ENCODE measurements at regions not wholly inside any gene's neighbourhood (a gene's known extent, or its start where the extent isn't known, plus 50 kb on each side); places are given as distances from the start of the nearest gene placed in this dataset.
"Not testable (repeated sequence)": the region's sequence is repeated elsewhere in the genome, so short reads cannot be mapped to it uniquely, and the experiment has no call there.

DNA sequence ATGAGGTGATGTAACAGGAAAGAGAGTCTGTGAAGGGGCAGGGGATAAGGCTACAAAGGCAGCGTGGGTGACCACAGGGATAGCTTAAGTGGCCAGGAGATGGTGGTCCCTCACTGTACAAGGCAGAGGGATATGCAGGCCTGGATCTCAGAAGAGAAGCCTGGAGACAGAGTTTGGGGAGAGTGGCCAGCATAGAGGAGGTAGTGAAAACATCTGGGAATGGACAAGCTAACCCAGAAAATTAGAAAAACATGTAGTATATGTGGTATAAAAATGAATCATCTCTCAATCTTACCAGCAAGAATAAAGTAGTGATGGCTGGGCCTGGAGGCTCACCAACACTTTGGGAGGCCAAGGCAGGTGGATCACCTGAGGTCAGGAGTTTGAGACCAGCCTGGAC lies 349.2 kb upstream of the KLF4 start:
- TF ChIP-seq, protein P1, sequence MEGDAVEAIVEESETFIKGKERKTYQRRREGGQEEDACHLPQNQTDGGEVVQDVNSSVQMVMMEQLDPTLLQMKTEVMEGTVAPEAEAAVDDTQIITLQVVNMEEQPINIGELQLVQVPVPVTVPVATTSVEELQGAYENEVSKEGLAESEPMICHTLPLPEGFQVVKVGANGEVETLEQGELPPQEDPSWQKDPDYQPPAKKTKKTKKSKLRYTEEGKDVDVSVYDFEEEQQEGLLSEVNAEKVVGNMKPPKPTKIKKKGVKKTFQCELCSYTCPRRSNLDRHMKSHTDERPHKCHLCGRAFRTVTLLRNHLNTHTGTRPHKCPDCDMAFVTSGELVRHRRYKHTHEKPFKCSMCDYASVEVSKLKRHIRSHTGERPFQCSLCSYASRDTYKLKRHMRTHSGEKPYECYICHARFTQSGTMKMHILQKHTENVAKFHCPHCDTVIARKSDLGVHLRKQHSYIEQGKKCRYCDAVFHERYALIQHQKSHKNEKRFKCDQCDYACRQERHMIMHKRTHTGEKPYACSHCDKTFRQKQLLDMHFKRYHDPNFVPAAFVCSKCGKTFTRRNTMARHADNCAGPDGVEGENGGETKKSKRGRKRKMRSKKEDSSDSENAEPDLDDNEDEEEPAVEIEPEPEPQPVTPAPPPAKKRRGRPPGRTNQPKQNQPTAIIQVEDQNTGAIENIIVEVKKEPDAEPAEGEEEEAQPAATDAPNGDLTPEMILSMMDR (conservative IDR thresholded peaks at IDR 0.05; ENCODE audit: low read depth): no peak
- CTCF ChIA-PET: interaction anchor here (0.6 kb wide), 2 partner anchors 403 to 886 kb away, joined by 3 read pairs; no protein-coding TSS in a partner anchor
- no peak for DNase-seq (ENCODE audit: low spot score)
- POLR2A ChIA-PET (ENCODE audit: low non-redundant PET): no interaction called here
- no peak overlapping the region for H3K27ac ChIP-seq

DNA sequence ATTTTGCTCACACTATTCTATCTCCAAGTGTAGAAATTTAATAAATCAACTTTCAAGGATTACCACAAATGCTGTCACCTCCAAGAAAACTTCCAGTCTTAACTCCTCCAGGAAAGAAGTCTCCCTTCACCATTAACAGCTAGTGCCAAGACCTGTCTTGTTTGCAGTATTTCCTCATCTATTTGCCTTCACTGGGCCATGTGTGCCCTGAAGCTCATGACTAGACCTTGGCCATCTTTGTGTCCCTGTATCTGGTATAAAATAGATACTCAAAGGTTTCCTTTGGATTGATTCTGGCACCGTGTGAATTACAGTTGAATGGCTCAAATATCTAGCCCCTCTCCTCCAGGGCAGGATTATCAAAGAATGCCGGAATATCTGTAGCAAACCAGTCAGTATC lies 346.7 kb upstream of the KLF4 start:
- CTCF ChIA-PET: interaction anchor here (0.8 kb wide), 1 partner anchor 10 kb away, joined by 8 read pairs; no protein-coding TSS in a partner anchor
- no peak for DNase-seq (ENCODE audit: low spot score)
- POLR2A ChIA-PET (ENCODE audit: low non-redundant PET): no interaction called here
- TF ChIP-seq, protein P1 (conservative IDR thresholded peaks at IDR 0.05; ENCODE audit: low read depth): no peak
- H3K27ac ChIP-seq: no peak overlapping the region

DNA sequence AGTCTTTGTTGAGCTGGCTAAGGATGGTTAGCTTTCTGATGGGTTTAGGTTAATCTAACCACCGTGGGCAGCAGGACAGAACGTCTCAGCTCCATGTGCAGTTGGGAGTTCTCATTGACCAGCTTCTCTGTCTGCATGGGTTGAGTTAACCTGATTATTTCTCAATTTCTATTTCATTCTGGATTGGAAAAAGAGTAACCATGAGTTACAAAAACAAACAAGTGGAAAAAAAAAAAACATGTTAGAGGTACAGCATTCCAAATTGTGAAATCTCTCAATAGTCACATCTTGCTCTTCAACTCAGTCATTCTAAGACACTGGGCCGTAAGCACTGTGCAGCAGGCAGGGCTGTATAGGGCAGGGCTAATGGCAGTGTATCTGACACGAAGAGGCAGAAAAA lies 343.7 kb upstream of the KLF4 start:
- ChIA-PET POLR2A (ENCODE audit: low non-redundant PET) (no interaction called here), CTCF (interaction anchor here (0.7 kb wide), 2 partner anchors 223 to 480 kb away, joined by 3 read pairs; no protein-coding TSS in a partner anchor)
- TF ChIP-seq, protein P1 (conservative IDR thresholded peaks at IDR 0.05; ENCODE audit: low read depth): no peak
- DNase-seq (ENCODE audit: low spot score): no peak
- no peak overlapping the region for H3K27ac ChIP-seq

DNA sequence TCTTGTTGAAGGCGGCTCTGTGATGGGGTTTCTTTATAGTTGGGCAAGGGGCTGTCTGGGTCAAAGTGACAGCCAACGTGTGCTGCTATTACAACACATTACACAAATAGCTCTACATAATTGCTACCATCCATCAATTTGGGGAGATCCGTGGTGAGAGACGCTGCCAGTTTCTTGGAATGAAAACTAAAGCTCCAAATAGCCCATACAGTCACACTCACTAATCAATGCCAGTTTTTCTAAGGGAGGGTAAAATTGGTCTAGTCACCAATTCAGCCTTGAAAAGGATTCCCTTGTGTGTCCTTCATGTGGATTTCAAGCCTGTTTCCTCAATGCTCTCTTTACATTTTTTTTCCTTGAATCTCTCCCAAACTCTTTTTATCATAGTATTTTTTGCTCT lies 343.3 kb upstream of the KLF4 start:
- no peak for DNase-seq (ENCODE audit: low spot score)
- POLR2A ChIA-PET (ENCODE audit: low non-redundant PET): no interaction called here
- TF ChIP-seq, protein P1 (conservative IDR thresholded peaks at IDR 0.05; ENCODE audit: low read depth): no peak
- CTCF ChIA-PET: interaction anchor here (0.7 kb wide), 2 partner anchors 222 to 481 kb away, joined by 3 read pairs; no protein-coding TSS in a partner anchor
- H3K27ac ChIP-seq: no peak overlapping the region

DNA sequence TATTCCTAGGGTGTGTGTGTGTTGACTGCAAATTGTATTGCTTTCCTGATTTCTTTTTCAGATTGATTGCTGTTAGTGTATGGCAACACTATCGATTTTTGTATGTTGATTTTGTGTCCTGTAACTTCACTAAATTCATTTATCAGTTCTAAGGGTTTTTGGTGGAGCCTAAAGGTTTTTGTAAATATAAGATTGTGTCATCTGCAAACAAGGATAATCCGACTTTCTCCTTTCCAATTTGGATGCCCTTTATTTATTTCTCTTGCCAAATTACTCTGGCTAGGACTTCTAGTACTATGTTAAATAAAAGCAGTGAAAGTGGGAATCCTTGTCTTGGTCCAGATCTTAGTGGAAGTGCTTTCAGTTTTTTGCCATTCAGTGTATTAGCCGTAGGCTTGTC lies 340.9 kb upstream of the KLF4 start:
- no peak for DNase-seq (ENCODE audit: low spot score)
- H3K27ac ChIP-seq: no peak overlapping the region
- TF ChIP-seq, protein P1 (conservative IDR thresholded peaks at IDR 0.05; ENCODE audit: low read depth): no peak
- CTCF ChIA-PET: no interaction called here
- POLR2A ChIA-PET (ENCODE audit: low non-redundant PET): no interaction called here

DNA sequence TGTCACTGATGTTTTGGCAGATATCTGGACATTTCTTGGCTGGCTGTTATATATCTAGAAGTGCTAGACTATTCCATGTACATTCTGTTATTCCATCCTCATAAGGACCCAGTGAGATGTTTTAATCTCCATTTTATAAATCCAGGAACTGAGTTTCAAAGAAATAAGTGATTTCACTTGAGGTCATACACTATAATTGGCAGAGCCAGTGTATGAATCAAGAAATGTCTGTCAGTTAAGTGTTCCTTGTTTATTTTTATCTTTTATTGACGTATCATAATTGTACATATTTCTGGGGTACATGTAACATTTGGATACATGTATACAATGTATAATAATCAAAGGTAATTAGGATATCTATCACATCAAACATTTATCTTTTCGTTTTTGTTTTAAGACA lies 338.3 kb upstream of the KLF4 start:
- no peak for DNase-seq (ENCODE audit: low spot score)
- ChIA-PET POLR2A (ENCODE audit: low non-redundant PET) (no interaction called here), CTCF (no interaction called here)
- no peak overlapping the region for H3K27ac ChIP-seq
- TF ChIP-seq, protein P1 (conservative IDR thresholded peaks at IDR 0.05; ENCODE audit: low read depth): no peak

DNA sequence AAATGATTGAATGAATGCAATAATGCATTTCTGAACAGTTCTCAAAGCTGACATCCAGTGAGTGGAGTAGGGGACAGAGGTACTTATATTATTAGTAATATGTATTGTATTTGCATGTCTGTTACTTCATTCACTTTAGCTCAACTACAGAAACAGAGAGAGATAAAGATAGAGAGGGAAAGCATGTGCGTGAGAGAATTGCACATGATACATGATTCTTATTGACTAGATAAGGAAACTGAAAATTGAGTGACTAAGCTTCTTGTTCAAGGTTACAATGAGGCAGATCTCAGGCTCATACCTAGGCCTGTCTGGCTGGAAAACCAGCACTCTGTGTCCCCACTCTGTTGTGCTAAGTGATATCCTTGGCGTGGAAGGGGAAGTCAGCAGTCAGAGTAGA lies 337.7 kb upstream of the KLF4 start:
- ChIA-PET CTCF (interaction anchor here (0.6 kb wide), 1 partner anchor 334 kb away, joined by 3 read pairs; no protein-coding TSS in a partner anchor), POLR2A (ENCODE audit: low non-redundant PET) (no interaction called here)
- no peak for DNase-seq (ENCODE audit: low spot score)

DNA sequence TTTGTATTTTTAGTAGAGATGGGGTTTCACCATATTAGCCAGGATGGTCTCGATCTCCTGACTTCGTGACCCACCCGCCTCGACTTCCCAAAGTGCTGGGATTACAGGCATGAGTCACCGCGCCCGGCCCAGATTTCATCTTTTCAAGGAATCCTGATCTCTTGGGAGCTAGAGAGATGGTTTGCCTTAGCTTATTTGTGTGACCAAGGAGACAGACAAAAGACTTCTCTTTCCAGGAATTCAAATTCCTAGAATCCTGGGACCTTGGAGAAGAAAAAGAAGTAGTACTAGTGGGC lies 337.1 kb upstream of the KLF4 start:
- CTCF ChIA-PET: interaction anchor here (0.5 to 0.7 kb wide), 4 partner anchors 10 to 698 kb away, joined by 3 to 8 read pairs (median 6); no protein-coding TSS in a partner anchor
- DNase-seq (ENCODE audit: low spot score); POLR2A ChIA-PET (ENCODE audit: low non-redundant PET): not testable (repeated sequence)
- H3K27ac ChIP-seq: peak overlapping the region; percentile 54

More for the DNA sequence above, 337.7 kb upstream of the KLF4 start:
- H3K27ac ChIP-seq: no peak overlapping the region
- TF ChIP-seq, protein P1 (conservative IDR thresholded peaks at IDR 0.05; ENCODE audit: low read depth): no peak
